ENCODE measurements at regions not wholly inside any gene's neighbourhood (a gene's known extent, or its start where the extent isn't known, plus 50 kb on each side); places are given as distances from the start of the nearest gene placed in this dataset.

GRCh38 chr6:14837435-14837834 is 408.4 kb upstream of the JARID2 start:
- Histone ChIP-seq H2AFZ (ENCODE audit: low read length) (no peak overlapping the region), H3K27me3 (ENCODE audit: control insufficient read depth, insufficient read depth, low read length) (no peaks in the 10 kb centered on the region), H3K9me3 (ENCODE audit: control insufficient read depth, insufficient read depth, low read depth, low read length) (no peaks in the 10 kb centered on the region), H3K4me2 (ENCODE audit: extremely low read depth, insufficient read depth, low read length) (no peak overlapping the region), H3K9ac (ENCODE audit: insufficient read depth, low read length) (no peak overlapping the region), H3K79me2 (ENCODE audit: control insufficient read depth, insufficient read depth, low read length) (no peaks in the 10 kb centered on the region), H3K4me1 (ENCODE audit: control insufficient read depth, extremely low read depth, insufficient read depth, low read length) (peaks cover under 1% of the 10 kb centered on the region), H3K4me3 (replicated peaks in 1 of 4; ENCODE audit: control extremely low read depth in 1 of 4, insufficient read depth in 1 of 4, low read depth in 3 of 4, low read length in 4 of 4) (no peak overlapping the region), H3K36me3 (ENCODE audit: control insufficient read depth, insufficient read depth, low read length) (no peaks in the 10 kb centered on the region), H3K27ac (ENCODE audit: insufficient read depth, low read length) (no peak overlapping the region), H4K20me1 (ENCODE audit: control insufficient read depth, extremely low read depth, insufficient read depth, low read length) (no peaks in the 10 kb centered on the region)
- no peak for DNase-seq (ENCODE audit: low read depth in 2 of 2)
- TF ChIP-seq CTCF (conservative IDR thresholded peaks at IDR 0.05 in 1 of 2, IDR thresholded peaks at IDR 0.05 in 1 of 2; ENCODE audit: low read depth in 1 of 2, low read length in 2 of 2) (no peak), EZH2 (IDR thresholded peaks at IDR 0.05; ENCODE audit: low read length, missing control alignments) (no peak)

- Histone ChIP-seq H2AFZ (ENCODE audit: low read length) (no peak overlapping the region), H3K79me2 (ENCODE audit: control insufficient read depth, insufficient read depth, low read length) (no peaks in the 10 kb centered on the region), H3K9me3 (ENCODE audit: control insufficient read depth, insufficient read depth, low read depth, low read length) (no peaks in the 10 kb centered on the region), H3K27ac (ENCODE audit: insufficient read depth, low read length) (no peak overlapping the region), H3K4me2 (ENCODE audit: extremely low read depth, insufficient read depth, low read length) (no peak overlapping the region), H3K4me3 (replicated peaks in 1 of 4; ENCODE audit: control extremely low read depth in 1 of 4, insufficient read depth in 1 of 4, low read depth in 3 of 4, low read length in 4 of 4) (no peak overlapping the region), H3K27me3 (ENCODE audit: control insufficient read depth, insufficient read depth, low read length) (no peaks in the 10 kb centered on the region), H3K4me1 (ENCODE audit: control insufficient read depth, extremely low read depth, insufficient read depth, low read length) (peaks cover 4% of the 10 kb centered on the region), H4K20me1 (ENCODE audit: control insufficient read depth, extremely low read depth, insufficient read depth, low read length) (no peaks in the 10 kb centered on the region), H3K9ac (ENCODE audit: insufficient read depth, low read length) (no peak overlapping the region), H3K36me3 (ENCODE audit: control insufficient read depth, insufficient read depth, low read length) (no peaks in the 10 kb centered on the region)
- no peak for TF ChIP-seq EZH2 (IDR thresholded peaks at IDR 0.05; ENCODE audit: low read length, missing control alignments)
- no peak for TF ChIP-seq CTCF (conservative IDR thresholded peaks at IDR 0.05 in 1 of 2, IDR thresholded peaks at IDR 0.05 in 1 of 2; ENCODE audit: low read depth in 1 of 2, low read length in 2 of 2)
- peak in 1 of 2 donors; percentile 30 for DNase-seq (ENCODE audit: low read depth in 2 of 2)
Observed at GRCh38 chr6:14838133-14838583, 407.7 kb upstream of the JARID2 start.

GRCh38 chr6:14841901-14842421 is 403.9 kb upstream of the JARID2 start:
- H3K27ac ChIP-seq (ENCODE audit: insufficient read depth, low read length) = peak overlapping the region; percentile 74
- no peak overlapping the region for H3K4me3 ChIP-seq (replicated peaks in 1 of 4; ENCODE audit: control extremely low read depth in 1 of 4, insufficient read depth in 1 of 4, low read depth in 3 of 4, low read length in 4 of 4)
- H3K4me1 ChIP-seq (ENCODE audit: control insufficient read depth, extremely low read depth, insufficient read depth, low read length) = peaks cover 4% of the 10 kb centered on the region
- no peaks in the 10 kb centered on the region for H3K9me3 ChIP-seq (ENCODE audit: control insufficient read depth, insufficient read depth, low read depth, low read length)
- no peak overlapping the region for H2AFZ ChIP-seq (ENCODE audit: low read length)
- H3K27me3 ChIP-seq (ENCODE audit: control insufficient read depth, insufficient read depth, low read length) = no peaks in the 10 kb centered on the region
- no peaks in the 10 kb centered on the region for H3K36me3 ChIP-seq (ENCODE audit: control insufficient read depth, insufficient read depth, low read length)
- peak; percentile 97 to 99 for DNase-seq (ENCODE audit: low read depth in 2 of 2)
- TF ChIP-seq CTCF (conservative IDR thresholded peaks at IDR 0.05 in 1 of 2, IDR thresholded peaks at IDR 0.05 in 1 of 2; ENCODE audit: low read depth in 1 of 2, low read length in 2 of 2) = no peak
- TF ChIP-seq EZH2 (IDR thresholded peaks at IDR 0.05; ENCODE audit: low read length, missing control alignments) = no peak
- H4K20me1 ChIP-seq (ENCODE audit: control insufficient read depth, extremely low read depth, insufficient read depth, low read length) = no peaks in the 10 kb centered on the region
- no peaks in the 10 kb centered on the region for H3K79me2 ChIP-seq (ENCODE audit: control insufficient read depth, insufficient read depth, low read length)
- H3K4me2 ChIP-seq (ENCODE audit: extremely low read depth, insufficient read depth, low read length) = no peak overlapping the region
- H3K9ac ChIP-seq (ENCODE audit: insufficient read depth, low read length) = no peak overlapping the region
